ENCODE measurements at regions not wholly inside any gene's neighbourhood (a gene's known extent, or its start where the extent isn't known, plus 50 kb on each side); places are given as distances from the start of the nearest gene placed in this dataset.

DNA sequence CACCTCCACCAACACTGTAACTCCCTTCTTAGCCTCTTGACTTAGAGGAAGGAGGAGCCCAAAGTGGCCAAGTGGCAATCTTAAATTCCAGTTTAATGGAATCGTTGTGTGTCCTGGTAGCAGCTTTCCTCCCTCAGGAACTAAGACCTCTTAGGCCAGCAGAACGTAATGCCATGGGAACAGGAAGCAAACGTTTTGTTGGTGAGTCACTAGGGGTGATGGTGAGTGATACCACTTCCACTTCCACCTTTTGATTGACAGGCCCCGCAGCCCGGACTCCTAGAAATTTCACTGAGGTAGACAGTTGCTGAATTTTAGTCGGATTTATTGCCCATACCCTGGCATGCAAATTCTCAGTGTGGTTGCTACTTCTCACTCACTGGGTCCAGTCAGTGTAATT, 94.2 kb upstream of the FBN2 start:
- TF ChIP-seq, protein P1, sequence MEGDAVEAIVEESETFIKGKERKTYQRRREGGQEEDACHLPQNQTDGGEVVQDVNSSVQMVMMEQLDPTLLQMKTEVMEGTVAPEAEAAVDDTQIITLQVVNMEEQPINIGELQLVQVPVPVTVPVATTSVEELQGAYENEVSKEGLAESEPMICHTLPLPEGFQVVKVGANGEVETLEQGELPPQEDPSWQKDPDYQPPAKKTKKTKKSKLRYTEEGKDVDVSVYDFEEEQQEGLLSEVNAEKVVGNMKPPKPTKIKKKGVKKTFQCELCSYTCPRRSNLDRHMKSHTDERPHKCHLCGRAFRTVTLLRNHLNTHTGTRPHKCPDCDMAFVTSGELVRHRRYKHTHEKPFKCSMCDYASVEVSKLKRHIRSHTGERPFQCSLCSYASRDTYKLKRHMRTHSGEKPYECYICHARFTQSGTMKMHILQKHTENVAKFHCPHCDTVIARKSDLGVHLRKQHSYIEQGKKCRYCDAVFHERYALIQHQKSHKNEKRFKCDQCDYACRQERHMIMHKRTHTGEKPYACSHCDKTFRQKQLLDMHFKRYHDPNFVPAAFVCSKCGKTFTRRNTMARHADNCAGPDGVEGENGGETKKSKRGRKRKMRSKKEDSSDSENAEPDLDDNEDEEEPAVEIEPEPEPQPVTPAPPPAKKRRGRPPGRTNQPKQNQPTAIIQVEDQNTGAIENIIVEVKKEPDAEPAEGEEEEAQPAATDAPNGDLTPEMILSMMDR (IDR thresholded peaks at IDR 0.05) = no peak
- no peak for TF ChIP-seq POLR2A (IDR thresholded peaks at IDR 0.05)
